ENCODE measurements at regions not wholly inside any gene's neighbourhood (a gene's known extent, or its start where the extent isn't known, plus 50 kb on each side); places are given as distances from the start of the nearest gene placed in this dataset.
"Not testable (repeated sequence)": the region's sequence is repeated elsewhere in the genome, so short reads cannot be mapped to it uniquely, and the experiment has no call there.

DNA sequence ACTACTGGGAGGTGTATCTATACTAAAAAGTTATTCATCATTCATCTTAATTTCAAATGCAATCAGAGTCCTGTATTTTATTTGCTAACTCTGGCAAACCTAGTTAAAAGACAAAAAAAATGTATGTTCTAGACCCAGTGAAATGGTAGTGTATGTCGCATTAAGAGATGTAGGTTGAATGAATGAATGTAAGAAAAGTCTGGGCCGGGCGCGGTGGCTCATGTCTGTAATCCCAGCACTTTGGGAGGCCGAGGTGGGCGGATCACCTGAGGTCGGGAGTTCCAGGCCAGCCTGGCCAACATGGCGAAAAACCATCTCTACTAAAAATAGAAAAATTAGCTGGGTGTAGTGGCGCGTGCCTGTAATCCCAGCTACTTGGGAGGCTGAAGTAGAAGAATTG lies 214.7 kb upstream of the ZNF217 start:
- TF ChIP-seq CTCF, POLR2A (IDR thresholded peaks at IDR 0.05): not testable (repeated sequence)
